MM.1S (cell line): ENCODE measurements at regions not wholly inside any gene's neighbourhood (a gene's known extent, or its start where the extent isn't known, plus 50 kb on each side); places are given as distances from the start of the nearest gene placed in this dataset.
"Not testable (repeated sequence)": the region's sequence is repeated elsewhere in the genome, so short reads cannot be mapped to it uniquely, and the experiment has no call there.

ENCODE experiments used
- CTCF ChIP-seq: fragments of 300-600 bp; sonication (generic); IDR thresholded peaks from 2 replicates; pipeline ENCODE4 v1.5.1; 2016; ENCODE audit warnings: antibody characterized with exemption, low read length, mixed read lengths
- EZH2 ChIP-seq: fragments of 300-600 bp; sonication (generic); optimal IDR thresholded peaks from 2 replicates; pipeline ENCODE3; 2017; ENCODE audit warnings: low read depth, mild to moderate bottlenecking, antibody characterized with exemption, low read length, mixed read lengths
- EZH2phosphoT487 ChIP-seq: fragments of 300-600 bp; sonication (generic); IDR thresholded peaks from 2 replicates; pipeline ENCODE4 v1.6.1; 2018; ENCODE audit warnings: antibody characterized with exemption, low read length

GRCh38 chr3:15941457-15941856, 143.7 kb upstream of the ANKRD28 start:
- not testable (repeated sequence) for TF ChIP-seq CTCF, EZH2, EZH2phosphoT487
